Tibial artery (tissue), 4 donors: ENCODE measurements at regions not wholly inside any gene's neighbourhood (a gene's known extent, or its start where the extent isn't known, plus 50 kb on each side); places are given as distances from the start of the nearest gene placed in this dataset.

ENCODE experiments used
- DNase-seq, 2 donors: peaks; one replicate each; pipeline ENCODE4 v3.0.0-alpha.2; 2019
- H3K27ac ChIP-seq, 2 donors: fragments of 200-600 bp; sonication (generic) in 1 of 2; 1 replicate in 1 of 2; 2 replicates in 1 of 2; pipeline ENCODE4 v1.5.1; 2018 to 2019; ENCODE audit warnings: mild to moderate bottlenecking in 1 of 2
- H3K27me3 ChIP-seq, 2 donors: fragments of 200-600 bp; sonication (generic) in 1 of 2; one replicate each; pipeline versions ENCODE4 v1.5.1 to v1.6.0; 2016 to 2019
- H3K36me3 ChIP-seq, 3 donors: fragments of 200-600 bp; sonication (generic) in 2 of 3; one replicate each; pipeline ENCODE4 v1.5.1; 2016 to 2019; ENCODE audit warnings: mild to moderate bottlenecking in 2 of 3
- H3K4me1 ChIP-seq, 4 donors: fragments of 200-600 bp; sonication (generic) in 2 of 4; 1 replicate in 3 of 4; 2 replicates in 1 of 4; pipeline ENCODE4 v1.5.1; 2016 to 2019
- H3K4me3 ChIP-seq, 2 donors: fragments of 200-600 bp; sonication (generic) in 1 of 2; 1 replicate in 1 of 2; 2 replicates in 1 of 2; pipeline ENCODE4 v1.5.1; 2018 to 2019; ENCODE audit warnings: mild to moderate bottlenecking in 2 of 2
- H3K9me3 ChIP-seq, 3 donors: fragments of 200-600 bp; sonication (generic) in 1 of 3; one replicate each; pipeline ENCODE4 v1.5.1; 2016 to 2019
- CTCF ChIP-seq, 2 experiments: fragments of 200-600 bp in 1 of 2; fragments of 450-650 bp in 1 of 2; IDR thresholded peaks; one replicate each; pipeline ENCODE4 v1.5.1; 2017 to 2019; ENCODE audit warnings: antibody characterized with exemption in 2 of 2, mild to moderate bottlenecking in 1 of 2, moderate library complexity in 1 of 2
- intact Hi-C: fragments of 100-400 bp; cut with DNase I; formaldehyde crosslinking; loops from one replicate; pipeline ENCODE4 v1.15.0; 2023; ENCODE audit warnings: low total_unique reads

DNA sequence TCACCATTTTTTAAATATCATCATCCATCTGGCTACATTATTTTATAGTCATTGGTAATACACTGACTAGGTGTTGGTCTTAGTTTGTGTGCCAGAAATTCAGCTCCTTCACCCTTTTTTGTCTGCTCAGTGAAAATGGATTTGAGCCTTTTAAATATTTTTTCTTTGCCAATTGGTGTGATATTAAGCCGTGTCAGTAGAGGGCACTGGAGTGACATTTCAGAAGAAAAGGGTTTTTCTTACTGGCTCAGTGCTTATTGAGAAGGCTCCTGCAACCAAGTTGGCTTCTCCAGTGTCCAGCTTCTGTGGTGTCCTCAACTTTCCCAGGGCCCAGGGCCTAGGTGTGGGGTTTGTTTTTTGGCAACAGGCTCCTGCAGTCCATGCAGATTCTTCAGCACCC lies 546.6 kb downstream of the DACH1 start:
- Histone ChIP-seq H3K4me1 (no peaks in the 10 kb centered on the region), H3K27ac (no peak overlapping the region), H3K27me3 (no peaks in the 10 kb centered on the region), H3K4me3 (no peak overlapping the region), H3K36me3 (no peaks in the 10 kb centered on the region), H3K9me3 (peaks cover 0 to 6% (median 4%) of the 10 kb centered on the region in 3 donors)
- no peak for TF ChIP-seq CTCF (IDR thresholded peaks at IDR 0.05)
- no peak for DNase-seq
- intact Hi-C loops, result no loop called here

GRCh38 chr13:71316792-71317363 lies 550.1 kb downstream of the DACH1 start:
- no peaks in the 10 kb centered on the region for H3K4me1 ChIP-seq
- TF ChIP-seq CTCF (IDR thresholded peaks at IDR 0.05), result no peak
- H3K27ac ChIP-seq, result no peak overlapping the region
- intact Hi-C loops, result no loop called here
- DNase-seq, result no peak
- no peaks in the 10 kb centered on the region for H3K36me3 ChIP-seq
- no peaks in the 10 kb centered on the region for H3K27me3 ChIP-seq
- peaks cover 0 to 6% (median 4%) of the 10 kb centered on the region in 3 donors for H3K9me3 ChIP-seq
- H3K4me3 ChIP-seq, result no peak overlapping the region

DNA sequence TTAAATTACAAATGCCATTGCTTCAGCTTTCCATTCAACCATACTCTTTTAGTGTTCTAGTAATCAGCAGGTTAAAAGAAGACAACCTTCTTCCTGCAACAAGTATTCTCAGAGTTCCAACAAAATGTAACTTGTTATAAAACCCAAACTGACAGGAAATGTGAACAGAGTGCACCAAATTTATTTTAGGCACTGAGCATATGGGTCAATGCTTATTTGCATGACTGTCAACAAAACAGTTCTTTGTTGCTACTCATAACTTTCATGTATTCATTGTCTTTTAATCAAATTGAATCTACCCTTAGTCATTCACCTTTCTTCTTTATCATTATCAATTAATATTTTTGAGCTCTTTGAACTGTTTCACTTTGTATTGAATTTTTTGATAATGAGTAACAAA lies 554.1 kb downstream of the DACH1 start:
- Histone ChIP-seq H3K27ac (no peak overlapping the region), H3K9me3 (no peaks in the 10 kb centered on the region), H3K36me3 (no peaks in the 10 kb centered on the region), H3K4me1 (no peaks in the 10 kb centered on the region), H3K27me3 (no peaks in the 10 kb centered on the region), H3K4me3 (no peak overlapping the region)
- TF ChIP-seq CTCF (IDR thresholded peaks at IDR 0.05), result no peak
- no peak for DNase-seq
- intact Hi-C loops, result no loop called here

GRCh38 chr13:71309905-71310304 lies 557.1 kb downstream of the DACH1 start:
- H3K27ac ChIP-seq, result no peak overlapping the region
- no peak overlapping the region for H3K4me3 ChIP-seq
- no peaks in the 10 kb centered on the region for H3K4me1 ChIP-seq
- DNase-seq, result no peak
- no peaks in the 10 kb centered on the region for H3K36me3 ChIP-seq
- TF ChIP-seq CTCF (IDR thresholded peaks at IDR 0.05), result no peak
- no peaks in the 10 kb centered on the region for H3K27me3 ChIP-seq
- H3K9me3 ChIP-seq, result no peaks in the 10 kb centered on the region
- intact Hi-C loops, result no loop called here

- TF ChIP-seq CTCF (IDR thresholded peaks at IDR 0.05), result no peak
- no peaks in the 10 kb centered on the region for H3K27me3 ChIP-seq
Observed at GRCh38 chr13:71306821-71307220, 560.2 kb downstream of the DACH1 start.

GRCh38 chr13:71304861-71305260 lies 562.1 kb downstream of the DACH1 start:
- H3K36me3 ChIP-seq, result no peaks in the 10 kb centered on the region
- no peak overlapping the region for H3K27ac ChIP-seq
- DNase-seq, result no peak
- H3K4me3 ChIP-seq, result no peak overlapping the region
- intact Hi-C loops, result no loop called here
- no peak for TF ChIP-seq CTCF (IDR thresholded peaks at IDR 0.05)
- no peaks in the 10 kb centered on the region for H3K4me1 ChIP-seq
- no peaks in the 10 kb centered on the region for H3K27me3 ChIP-seq
- H3K9me3 ChIP-seq, result no peaks in the 10 kb centered on the region

More at GRCh38 chr13:71306821-71307220, 560.2 kb downstream of the DACH1 start:
- H3K27ac ChIP-seq, result no peak overlapping the region
- DNase-seq, result no peak
- intact Hi-C loops, result no loop called here
- H3K36me3 ChIP-seq, result no peaks in the 10 kb centered on the region
- H3K4me1 ChIP-seq, result no peaks in the 10 kb centered on the region
- no peak overlapping the region for H3K4me3 ChIP-seq
- no peaks in the 10 kb centered on the region for H3K9me3 ChIP-seq
